ENCODE measurements at regions not wholly inside any gene's neighbourhood (a gene's known extent, or its start where the extent isn't known, plus 50 kb on each side); places are given as distances from the start of the nearest gene placed in this dataset.

- TF ChIP-seq CTCF (IDR thresholded peaks at IDR 0.05 in 8 of 11, conservative IDR thresholded peaks at IDR 0.05 in 3 of 11) (no peak), POLR2AphosphoS5 (IDR thresholded peaks at IDR 0.05) (no peak), POLR2A (IDR thresholded peaks at IDR 0.05) (no peak)
Observed at GRCh38 chr7:356087-356486, 66.1 kb downstream of the FOXL3 start.
